ENCODE measurements at regions not wholly inside any gene's neighbourhood (a gene's known extent, or its start where the extent isn't known, plus 50 kb on each side); places are given as distances from the start of the nearest gene placed in this dataset.
"Not testable (repeated sequence)": the region's sequence is repeated elsewhere in the genome, so short reads cannot be mapped to it uniquely, and the experiment has no call there.

GRCh38 chr3:181616088-181617070, 95.3 kb upstream of the SOX2 start:
- 78% methylated on average over 2 of the region's 2 CpGs for WGBS
- Histone ChIP-seq H3K4me3 (ENCODE audit: low read depth, low read length) (no peak overlapping the region), H3K36me3 (ENCODE audit: insufficient read depth) (no peaks in the 10 kb centered on the region), H3K4me1 (ENCODE audit: insufficient read depth) (no peaks in the 10 kb centered on the region), H3K27ac (ENCODE audit: low read depth) (no peak overlapping the region)
- DNase-seq (ENCODE audit: extremely low spot score) = no peak

GRCh38 chr3:181615666-181616065, 96.1 kb upstream of the SOX2 start:
- Histone ChIP-seq H3K27ac (ENCODE audit: low read depth) (no peak overlapping the region), H3K36me3 (ENCODE audit: insufficient read depth) (no peaks in the 10 kb centered on the region), H3K4me3 (ENCODE audit: low read depth, low read length) (no peak overlapping the region), H3K4me1 (ENCODE audit: insufficient read depth) (no peaks in the 10 kb centered on the region)
- DNase-seq (ENCODE audit: extremely low spot score) = no peak

GRCh38 chr3:181614878-181615277, 96.8 kb upstream of the SOX2 start:
- no peaks in the 10 kb centered on the region for H3K4me1 ChIP-seq (ENCODE audit: insufficient read depth)
- H3K4me3 ChIP-seq (ENCODE audit: low read depth, low read length) = no peak overlapping the region
- no peak overlapping the region for H3K27ac ChIP-seq (ENCODE audit: low read depth)
- DNase-seq (ENCODE audit: extremely low spot score) = no peak
- H3K36me3 ChIP-seq (ENCODE audit: insufficient read depth) = no peaks in the 10 kb centered on the region

DNA sequence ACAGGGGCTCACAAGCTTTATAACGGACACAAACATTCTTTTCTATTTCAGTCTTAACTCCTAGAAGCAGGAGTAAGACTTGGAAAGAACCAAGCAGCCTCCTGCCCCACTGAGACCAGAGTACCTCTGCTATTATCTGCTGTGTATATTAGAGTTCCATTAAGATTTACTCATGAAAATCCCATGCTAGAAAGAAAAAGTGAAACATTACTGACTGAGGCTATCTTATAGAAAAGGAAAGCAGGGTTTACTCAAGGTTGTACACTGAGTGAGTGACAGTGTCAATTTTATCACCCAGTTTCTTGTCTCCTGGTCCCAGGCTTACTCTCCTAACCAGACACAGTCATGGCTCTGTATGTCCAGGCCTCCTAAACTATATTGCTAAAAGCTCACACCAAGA, 97.9 kb upstream of the SOX2 start:
- Histone ChIP-seq H3K36me3 (ENCODE audit: insufficient read depth) (no peaks in the 10 kb centered on the region), H3K4me1 (ENCODE audit: insufficient read depth) (no peaks in the 10 kb centered on the region), H3K27ac (ENCODE audit: low read depth) (no peak overlapping the region), H3K4me3 (ENCODE audit: low read depth, low read length) (no peak overlapping the region)
- 41% methylated on average over 1 of the region's 1 CpG for WGBS
- DNase-seq (ENCODE audit: extremely low spot score) = no peak

- H3K27ac ChIP-seq (ENCODE audit: low read depth) = no peak overlapping the region
These were observed 98.5 kb upstream of the SOX2 start for GRCh38 chr3:181613191-181613590.

GRCh38 chr3:181610973-181611265, 100.8 kb upstream of the SOX2 start:
- 84% methylated on average over 2 of the region's 2 CpGs for WGBS
- Histone ChIP-seq H3K4me1 (ENCODE audit: insufficient read depth) (no peaks in the 10 kb centered on the region), H3K27ac (ENCODE audit: low read depth) (no peak overlapping the region), H3K4me3 (ENCODE audit: low read depth, low read length) (no peak overlapping the region), H3K36me3 (ENCODE audit: insufficient read depth) (no peaks in the 10 kb centered on the region)
- no peak for DNase-seq (ENCODE audit: extremely low spot score)

More at GRCh38 chr3:181613191-181613590, 98.5 kb upstream of the SOX2 start:
- DNase-seq (ENCODE audit: extremely low spot score) = no peak
- Histone ChIP-seq H3K4me3 (ENCODE audit: low read depth, low read length) (no peak overlapping the region), H3K36me3 (ENCODE audit: insufficient read depth) (no peaks in the 10 kb centered on the region), H3K4me1 (ENCODE audit: insufficient read depth) (no peaks in the 10 kb centered on the region)
- WGBS = 53% methylated on average over 1 of the region's 1 CpG

DNA sequence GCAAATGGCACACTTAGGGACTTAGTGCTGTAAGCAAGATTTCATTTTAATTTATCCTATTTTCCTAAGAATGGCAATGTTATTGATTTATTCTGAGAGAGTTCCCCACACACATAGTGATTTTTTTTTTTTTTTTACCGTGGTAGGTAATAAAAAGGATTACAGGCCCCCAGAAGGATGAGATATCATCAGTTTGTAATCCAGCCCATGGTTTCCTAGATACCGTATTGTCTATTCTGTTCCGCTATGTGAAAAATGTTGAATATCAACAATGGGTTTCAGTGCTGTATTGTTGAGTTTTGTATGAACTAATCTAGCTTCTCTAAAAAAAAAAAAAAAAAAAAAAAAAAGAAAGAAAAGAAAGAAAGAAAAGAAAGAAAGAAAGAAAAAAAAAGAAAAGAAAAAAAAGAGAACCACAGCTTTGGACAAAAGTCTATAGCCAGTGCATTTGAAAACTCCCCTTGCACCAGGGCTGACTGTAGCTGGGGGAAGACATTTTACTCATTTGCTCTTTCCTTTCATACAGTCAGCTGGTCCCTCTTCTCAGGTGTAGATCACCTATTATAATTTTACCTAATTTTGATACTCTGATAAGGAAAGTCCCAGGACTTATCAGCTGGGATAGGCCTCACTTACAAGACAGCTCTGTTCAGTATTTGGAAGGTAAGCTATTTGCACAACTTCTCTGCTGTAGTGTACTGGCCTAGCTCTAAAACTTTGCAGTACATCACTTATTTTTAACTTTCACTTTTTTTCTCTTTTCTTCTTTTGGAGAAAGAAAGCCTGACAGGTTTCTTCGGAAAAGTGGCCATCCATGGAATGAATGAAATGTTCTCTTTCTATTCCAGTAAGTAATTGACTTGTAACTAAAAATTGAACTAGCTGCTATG, 101.4 kb upstream of the SOX2 start:
- no peak for DNase-seq (ENCODE audit: extremely low spot score)
- Histone ChIP-seq H3K36me3 (ENCODE audit: insufficient read depth) (no peaks in the 10 kb centered on the region), H3K4me1 (ENCODE audit: insufficient read depth) (no peaks in the 10 kb centered on the region), H3K4me3 (ENCODE audit: low read depth, low read length) (no peak overlapping the region), H3K27ac (ENCODE audit: low read depth) (no peak overlapping the region)
- whole genome bisulfite sequencing = 47% methylated on average over 4 of the region's 4 CpGs

- Histone ChIP-seq H3K4me1 (ENCODE audit: insufficient read depth) (no peaks in the 10 kb centered on the region), H3K36me3 (ENCODE audit: insufficient read depth) (no peaks in the 10 kb centered on the region), H3K4me3 (ENCODE audit: low read depth, low read length) (no peak overlapping the region), H3K27ac (ENCODE audit: low read depth) (no peak overlapping the region)
- 87% methylated on average over 1 of the region's 1 CpG for WGBS
- no peak for DNase-seq (ENCODE audit: extremely low spot score)
These were observed 102.5 kb upstream of the SOX2 start for GRCh38 chr3:181609030-181609767.

DNA sequence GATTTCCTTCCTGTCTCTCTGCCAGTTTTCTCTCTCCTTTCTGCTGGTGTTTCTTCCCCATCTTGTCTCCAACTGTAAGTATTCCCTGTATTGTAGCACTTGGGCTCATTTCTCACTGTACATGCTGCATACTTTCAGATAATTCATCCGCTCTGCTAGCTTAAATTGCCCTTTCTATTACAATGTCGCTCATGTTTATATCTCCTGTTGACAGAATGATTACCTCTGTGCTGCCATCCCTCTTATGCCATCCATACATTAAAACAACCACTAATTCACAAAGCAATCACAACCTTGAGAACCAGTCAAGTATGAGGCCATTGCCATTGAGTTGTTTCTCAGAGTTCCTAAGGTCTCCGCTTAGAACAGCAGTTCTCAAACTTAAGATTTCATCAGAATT, 107.5 kb upstream of the SOX2 start:
- H3K4me1 ChIP-seq (ENCODE audit: insufficient read depth) = no peaks in the 10 kb centered on the region
- DNase-seq (ENCODE audit: extremely low spot score) = no peak
- H3K36me3 ChIP-seq (ENCODE audit: insufficient read depth) = no peaks in the 10 kb centered on the region
- WGBS = 90% methylated on average over 3 of the region's 3 CpGs
- no peak overlapping the region for H3K4me3 ChIP-seq (ENCODE audit: low read depth, low read length)
- H3K27ac ChIP-seq (ENCODE audit: low read depth) = no peak overlapping the region

- no peaks in the 10 kb centered on the region for H3K36me3 ChIP-seq (ENCODE audit: insufficient read depth)
- no peaks in the 10 kb centered on the region for H3K4me1 ChIP-seq (ENCODE audit: insufficient read depth)
- H3K4me3 ChIP-seq (ENCODE audit: low read depth, low read length) = no peak overlapping the region
- H3K27ac ChIP-seq (ENCODE audit: low read depth) = no peak overlapping the region
- no peak for DNase-seq (ENCODE audit: extremely low spot score)
These were observed 115.6 kb upstream of the SOX2 start for GRCh38 chr3:181596126-181596525.

- not testable (repeated sequence) for H3K36me3 ChIP-seq (ENCODE audit: insufficient read depth); H3K27ac ChIP-seq (ENCODE audit: low read depth); DNase-seq (ENCODE audit: extremely low spot score); H3K4me1 ChIP-seq (ENCODE audit: insufficient read depth); H3K4me3 ChIP-seq (ENCODE audit: low read depth, low read length)
- WGBS = 77% methylated on average over 12 of the region's 12 CpGs
These were observed 120.8 kb upstream of the SOX2 start for GRCh38 chr3:181590939-181591338.

- DNase-seq (ENCODE audit: extremely low spot score) = no peak
- no peaks in the 10 kb centered on the region for H3K36me3 ChIP-seq (ENCODE audit: insufficient read depth)
- no peak overlapping the region for H3K27ac ChIP-seq (ENCODE audit: low read depth)
- H3K4me1 ChIP-seq (ENCODE audit: insufficient read depth) = no peaks in the 10 kb centered on the region
- 87% methylated on average over 8 of the region's 8 CpGs for WGBS
- no peak overlapping the region for H3K4me3 ChIP-seq (ENCODE audit: low read depth, low read length)
These were observed 129.1 kb upstream of the SOX2 start for GRCh38 chr3:181582619-181583018.

DNA sequence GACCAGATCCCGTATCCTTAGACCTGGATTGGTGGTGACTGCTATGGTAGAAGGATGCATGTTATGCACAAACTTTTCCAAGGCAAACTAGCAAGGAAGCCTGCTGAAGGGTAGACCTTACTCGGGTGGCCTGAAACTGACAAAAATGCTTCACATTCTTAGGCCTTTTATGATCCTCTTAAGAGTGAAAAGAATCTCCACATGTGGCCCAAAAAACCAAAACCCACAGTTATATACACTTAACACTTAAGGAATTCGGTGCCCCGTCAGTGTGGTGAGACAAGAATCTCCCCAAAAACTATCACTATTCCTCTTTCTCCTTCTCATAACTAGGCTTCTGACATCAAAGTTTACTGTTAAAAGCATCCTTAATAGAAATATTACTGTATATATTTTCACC, 130.1 kb upstream of the SOX2 start:
- WGBS = 62% methylated on average over 4 of the region's 4 CpGs
- Histone ChIP-seq H3K4me3 (ENCODE audit: low read depth, low read length) (no peak overlapping the region), H3K4me1 (ENCODE audit: insufficient read depth) (no peaks in the 10 kb centered on the region), H3K36me3 (ENCODE audit: insufficient read depth) (no peaks in the 10 kb centered on the region), H3K27ac (ENCODE audit: low read depth) (no peak overlapping the region)
- no peak for DNase-seq (ENCODE audit: extremely low spot score)

Data from urinary bladder (tissue), 3 donors.